ENCODE measurements at regions not wholly inside any gene's neighbourhood (a gene's known extent, or its start where the extent isn't known, plus 50 kb on each side); places are given as distances from the start of the nearest gene placed in this dataset.

- TF ChIP-seq CTCF (IDR thresholded peaks at IDR 0.05) (no peak), EP300 (IDR thresholded peaks at IDR 0.05) (no peak), POLR2A (IDR thresholded peaks at IDR 0.05) (no peak), POLR2AphosphoS5 (IDR thresholded peaks at IDR 0.05) (no peak)
These were observed 242.9 kb upstream of the ZFP64 start for GRCh38 chr20:52434453-52434852.
